GM18873 (cell line): ENCODE measurements at regions not wholly inside any gene's neighbourhood (a gene's known extent, or its start where the extent isn't known, plus 50 kb on each side); places are given as distances from the start of the nearest gene placed in this dataset.

Source experiments
- ATAC-seq: cut with Tn5 transposase; IDR thresholded peaks from one replicate; pipeline ENCODE4 v1.9.1; 2021; ENCODE audit warnings: mild to moderate bottlenecking, moderate library complexity, moderate number of reproducible peaks; ENCODE audit not compliant: unreplicated experiment, low FRiP score

- no peak for ATAC-seq
Measured at GRCh38 chr15:96217983-96218382, 112.5 kb upstream of the NR2F2 start.

- ATAC-seq: no peak
Measured at GRCh38 chr15:96218623-96219455, 111.7 kb upstream of the NR2F2 start.

GRCh38 chr15:96219681-96220080 is 110.8 kb upstream of the NR2F2 start:
- no peak for ATAC-seq

GRCh38 chr15:96220657-96221056 is 109.8 kb upstream of the NR2F2 start:
- ATAC-seq: no peak

GRCh38 chr15:96222981-96223380 is 107.5 kb upstream of the NR2F2 start:
- no peak for ATAC-seq

- no peak for ATAC-seq
Measured at GRCh38 chr15:96223939-96224338, 106.6 kb upstream of the NR2F2 start.

GRCh38 chr15:96225642-96226259 is 104.7 kb upstream of the NR2F2 start:
- no peak for ATAC-seq

GRCh38 chr15:96230526-96231181 is 99.8 kb upstream of the NR2F2 start:
- ATAC-seq: no peak

- ATAC-seq: no peak
Measured at GRCh38 chr15:96232335-96232734, 98.2 kb upstream of the NR2F2 start.

GRCh38 chr15:96234109-96234892 is 96.2 kb upstream of the NR2F2 start:
- peak; percentile 70 for ATAC-seq

GRCh38 chr15:96237002-96237401 is 93.5 kb upstream of the NR2F2 start:
- no peak for ATAC-seq

GRCh38 chr15:96242761-96243160 is 87.7 kb upstream of the NR2F2 start:
- ATAC-seq: no peak

- no peak for ATAC-seq
Measured at GRCh38 chr15:96243701-96244100, 86.8 kb upstream of the NR2F2 start.

- no peak for ATAC-seq
Measured at GRCh38 chr15:96245252-96245651, 85.2 kb upstream of the NR2F2 start.

GRCh38 chr15:96246057-96246456 is 84.4 kb upstream of the NR2F2 start:
- no peak for ATAC-seq

- no peak for ATAC-seq
Measured at GRCh38 chr15:96247621-96248305, 82.7 kb upstream of the NR2F2 start.

- no peak for ATAC-seq
Measured at GRCh38 chr15:96252148-96252547, 78.4 kb upstream of the NR2F2 start.

GRCh38 chr15:96253006-96253747 is 77.3 kb upstream of the NR2F2 start:
- no peak for ATAC-seq

- ATAC-seq: no peak
Measured at GRCh38 chr15:96254173-96254572, 76.3 kb upstream of the NR2F2 start.

- ATAC-seq: no peak
Measured at GRCh38 chr15:96255599-96255998, 74.9 kb upstream of the NR2F2 start.
